GM04504 (cell line): ENCODE measurements at regions not wholly inside any gene's neighbourhood (a gene's known extent, or its start where the extent isn't known, plus 50 kb on each side); places are given as distances from the start of the nearest gene placed in this dataset.

ENCODE experiments used
- DNase-seq: peaks from one replicate; pipeline ENCODE4 v3.0.0-alpha.2; 2012; ENCODE audit warnings: low read depth

- no peak for DNase-seq
These were observed 427.4 kb downstream of the GATA3 start for GRCh38 chr10:8481718-8482504.

GRCh38 chr10:8485032-8485431, 430.5 kb downstream of the GATA3 start:
- DNase-seq, result no peak

GRCh38 chr10:8487346-8487745, 432.9 kb downstream of the GATA3 start:
- DNase-seq, result no peak

GRCh38 chr10:8489232-8489631, 434.7 kb downstream of the GATA3 start:
- DNase-seq, result no peak

GRCh38 chr10:8489823-8490222, 435.3 kb downstream of the GATA3 start:
- DNase-seq, result no peak

GRCh38 chr10:8498290-8498689, 443.8 kb downstream of the GATA3 start:
- DNase-seq, result no peak

- DNase-seq, result no peak
These were observed 444.4 kb downstream of the GATA3 start for GRCh38 chr10:8498881-8499280.

- DNase-seq, result no peak
These were observed 444.8 kb downstream of the GATA3 start for GRCh38 chr10:8499312-8499711.

- DNase-seq, result no peak
These were observed 445.4 kb downstream of the GATA3 start for GRCh38 chr10:8499752-8500390.

GRCh38 chr10:8502573-8502972, 448.1 kb downstream of the GATA3 start:
- no peak for DNase-seq

- no peak for DNase-seq
These were observed 450.0 kb downstream of the GATA3 start for GRCh38 chr10:8504499-8504898.

GRCh38 chr10:8507156-8507555, 452.7 kb downstream of the GATA3 start:
- DNase-seq, result no peak

- DNase-seq, result no peak
These were observed 454.4 kb downstream of the GATA3 start for GRCh38 chr10:8508882-8509281.

GRCh38 chr10:8510471-8510870, 456.0 kb downstream of the GATA3 start:
- DNase-seq, result no peak

GRCh38 chr10:8511026-8511425, 456.5 kb downstream of the GATA3 start:
- DNase-seq, result no peak

- DNase-seq, result no peak
These were observed 459.0 kb downstream of the GATA3 start for GRCh38 chr10:8513155-8514147.

GRCh38 chr10:8520382-8520781, 465.9 kb downstream of the GATA3 start:
- no peak for DNase-seq

GRCh38 chr10:8527773-8528172, 473.3 kb downstream of the GATA3 start:
- no peak for DNase-seq

GRCh38 chr10:8531116-8531515, 476.6 kb downstream of the GATA3 start:
- DNase-seq, result no peak

- no peak for DNase-seq
These were observed 478.2 kb downstream of the GATA3 start for GRCh38 chr10:8532647-8533046.

GRCh38 chr10:8533462-8533861, 479.0 kb downstream of the GATA3 start:
- no peak for DNase-seq

- no peak for DNase-seq
These were observed 479.6 kb downstream of the GATA3 start for GRCh38 chr10:8534096-8534495.

- DNase-seq, result no peak
These were observed 480.4 kb downstream of the GATA3 start for GRCh38 chr10:8534891-8535290.
